ENCODE measurements at regions not wholly inside any gene's neighbourhood (a gene's known extent, or its start where the extent isn't known, plus 50 kb on each side); places are given as distances from the start of the nearest gene placed in this dataset.

DNA sequence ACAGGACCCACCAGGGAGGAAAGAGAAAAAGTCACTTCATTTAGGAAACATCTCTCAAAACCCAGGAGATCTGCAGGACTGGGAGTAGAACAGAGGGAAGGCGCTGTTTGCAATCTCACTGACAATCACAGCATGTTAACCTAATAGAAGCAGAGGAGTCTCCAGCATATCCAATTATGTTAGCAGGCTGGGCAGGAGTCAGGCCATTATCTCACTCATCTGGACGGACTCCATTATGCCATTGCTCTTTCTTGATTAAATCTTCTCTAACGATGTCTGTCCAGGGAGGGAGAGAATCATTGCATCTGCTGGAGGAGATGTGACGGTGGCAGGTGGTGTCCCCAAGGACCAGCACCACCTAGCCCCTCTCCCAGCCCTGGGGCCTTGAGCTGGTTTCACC, 203.8 kb upstream of the SFSWAP start:
- TF ChIP-seq, protein P1, sequence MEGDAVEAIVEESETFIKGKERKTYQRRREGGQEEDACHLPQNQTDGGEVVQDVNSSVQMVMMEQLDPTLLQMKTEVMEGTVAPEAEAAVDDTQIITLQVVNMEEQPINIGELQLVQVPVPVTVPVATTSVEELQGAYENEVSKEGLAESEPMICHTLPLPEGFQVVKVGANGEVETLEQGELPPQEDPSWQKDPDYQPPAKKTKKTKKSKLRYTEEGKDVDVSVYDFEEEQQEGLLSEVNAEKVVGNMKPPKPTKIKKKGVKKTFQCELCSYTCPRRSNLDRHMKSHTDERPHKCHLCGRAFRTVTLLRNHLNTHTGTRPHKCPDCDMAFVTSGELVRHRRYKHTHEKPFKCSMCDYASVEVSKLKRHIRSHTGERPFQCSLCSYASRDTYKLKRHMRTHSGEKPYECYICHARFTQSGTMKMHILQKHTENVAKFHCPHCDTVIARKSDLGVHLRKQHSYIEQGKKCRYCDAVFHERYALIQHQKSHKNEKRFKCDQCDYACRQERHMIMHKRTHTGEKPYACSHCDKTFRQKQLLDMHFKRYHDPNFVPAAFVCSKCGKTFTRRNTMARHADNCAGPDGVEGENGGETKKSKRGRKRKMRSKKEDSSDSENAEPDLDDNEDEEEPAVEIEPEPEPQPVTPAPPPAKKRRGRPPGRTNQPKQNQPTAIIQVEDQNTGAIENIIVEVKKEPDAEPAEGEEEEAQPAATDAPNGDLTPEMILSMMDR (IDR thresholded peaks at IDR 0.05), result no peak
- no peaks in the 10 kb centered on the region for H3K4me1 ChIP-seq
- ATAC-seq, result no peak
- H3K36me3 ChIP-seq (ENCODE audit: insufficient read depth in 1 of 2, low read depth in 1 of 2), result no peaks in the 10 kb centered on the region
- 50 to 60% (median 57%) methylated on average over 4 of the region's 4 CpGs for WGBS, 3 donors
- peaks cover 0 to 7% (median 0%) of the 10 kb centered on the region in 3 donors for H3K27me3 ChIP-seq (ENCODE audit: insufficient read depth in 3 of 3, low read length in 2 of 3)
- no peaks in the 10 kb centered on the region for H3K9me3 ChIP-seq
- intact Hi-C loops (cut with DNase I), result no loop called here
- no peak overlapping the region for H3K4me3 ChIP-seq
- no peak overlapping the region for H3K27ac ChIP-seq
- no peak for DNase-seq

DNA sequence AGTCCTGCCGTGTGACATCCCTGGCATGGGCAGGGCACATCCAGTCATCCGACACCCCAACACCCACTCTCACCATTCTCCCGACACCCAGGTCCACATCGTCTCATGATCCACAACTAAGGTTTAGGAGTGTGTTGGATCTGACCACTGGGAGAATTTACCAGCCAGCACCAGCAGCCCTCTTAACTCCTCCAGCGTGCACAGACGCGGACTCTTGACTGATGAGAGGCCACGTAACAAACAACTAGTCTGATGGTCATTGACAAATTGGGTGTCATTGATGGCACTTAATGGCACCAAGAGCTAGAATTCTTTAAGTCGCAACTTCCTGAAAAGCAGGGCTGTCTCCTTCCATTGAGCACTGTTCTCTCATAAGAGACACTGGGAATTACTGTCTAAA, 203.0 kb upstream of the SFSWAP start:
- no peaks in the 10 kb centered on the region for H3K4me1 ChIP-seq
- H3K9me3 ChIP-seq, result no peaks in the 10 kb centered on the region
- 63 to 69% (median 68%) methylated on average over 9 of the region's 9 CpGs for WGBS, 3 donors
- ATAC-seq (no peak), DNase-seq (no peak)
- H3K36me3 ChIP-seq (ENCODE audit: insufficient read depth in 1 of 2, low read depth in 1 of 2), result no peaks in the 10 kb centered on the region
- intact Hi-C loops (cut with DNase I), result no loop called here
- H3K27ac ChIP-seq, result no peak overlapping the region
- TF ChIP-seq, protein P1 (IDR thresholded peaks at IDR 0.05), result no peak
- H3K4me3 ChIP-seq, result no peak overlapping the region
- peaks cover 0 to 7% (median 0%) of the 10 kb centered on the region in 3 donors for H3K27me3 ChIP-seq (ENCODE audit: insufficient read depth in 3 of 3, low read length in 2 of 3)

DNA sequence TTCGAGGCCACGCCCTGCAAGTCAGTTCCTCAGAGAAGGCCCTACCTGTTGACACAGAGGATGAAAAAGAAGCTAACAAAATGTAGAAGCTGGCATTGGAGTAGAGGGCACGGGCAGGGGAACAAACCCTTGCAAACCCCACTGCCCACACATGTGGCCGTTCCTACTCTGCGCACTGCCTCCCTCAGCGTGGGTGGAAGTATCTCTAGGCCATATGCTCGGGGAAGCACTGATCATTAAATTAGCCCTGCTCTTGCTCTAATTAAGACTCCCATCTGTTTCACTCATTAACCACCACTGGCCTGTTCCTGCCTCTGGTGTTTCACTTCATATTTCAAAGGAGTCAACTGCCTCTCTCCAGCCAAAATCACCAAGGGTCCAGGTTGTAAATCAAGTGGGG, 201.2 kb upstream of the SFSWAP start:
- H3K4me1 ChIP-seq, result no peaks in the 10 kb centered on the region
- intact Hi-C loops (cut with DNase I), result no loop called here
- H3K36me3 ChIP-seq (ENCODE audit: insufficient read depth in 1 of 2, low read depth in 1 of 2), result no peaks in the 10 kb centered on the region
- WGBS, 3 donors, result 61 to 79% (median 73%) methylated on average over 7 of the region's 7 CpGs
- DNase-seq, result no peak
- H3K27ac ChIP-seq, result no peak overlapping the region
- TF ChIP-seq, protein P1 (IDR thresholded peaks at IDR 0.05), result no peak
- no peak overlapping the region for H3K4me3 ChIP-seq
- no peaks in the 10 kb centered on the region for H3K9me3 ChIP-seq
- no peak for ATAC-seq
- H3K27me3 ChIP-seq (ENCODE audit: insufficient read depth in 3 of 3, low read length in 2 of 3), result peaks cover 0 to 7% (median 1%) of the 10 kb centered on the region in 3 donors

DNA sequence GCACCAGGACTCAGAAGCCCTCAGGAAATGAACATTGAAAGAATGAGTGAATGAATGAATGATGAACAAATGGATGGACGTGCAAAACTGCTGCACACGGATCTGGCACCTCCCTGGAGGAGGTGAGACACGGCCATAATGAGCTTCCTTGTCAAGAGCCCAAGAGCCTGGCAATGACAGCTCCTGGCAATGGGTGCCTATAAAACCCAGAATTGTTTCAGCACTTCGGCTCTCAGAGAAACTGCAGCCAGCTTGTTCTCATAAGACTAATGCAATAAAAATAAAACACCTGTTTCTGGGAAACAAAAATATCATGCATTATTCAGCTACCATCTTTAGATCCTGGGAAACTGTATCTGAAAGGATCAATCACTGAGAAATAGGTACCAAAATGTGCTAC, 200.5 kb upstream of the SFSWAP start:
- Histone ChIP-seq H3K27me3 (ENCODE audit: insufficient read depth in 3 of 3, low read length in 2 of 3) (peaks cover 0 to 7% (median 2%) of the 10 kb centered on the region in 3 donors), H3K36me3 (ENCODE audit: insufficient read depth in 1 of 2, low read depth in 1 of 2) (no peaks in the 10 kb centered on the region), H3K4me3 (no peak overlapping the region), H3K27ac (no peak overlapping the region), H3K9me3 (no peaks in the 10 kb centered on the region), H3K4me1 (no peaks in the 10 kb centered on the region)
- DNase-seq (no peak), ATAC-seq (no peak)
- WGBS, 3 donors, result 21 to 38% (median 22%) methylated on average over 4 of the region's 4 CpGs
- intact Hi-C loops (cut with DNase I), result no loop called here
- TF ChIP-seq, protein P1 (IDR thresholded peaks at IDR 0.05), result no peak

DNA sequence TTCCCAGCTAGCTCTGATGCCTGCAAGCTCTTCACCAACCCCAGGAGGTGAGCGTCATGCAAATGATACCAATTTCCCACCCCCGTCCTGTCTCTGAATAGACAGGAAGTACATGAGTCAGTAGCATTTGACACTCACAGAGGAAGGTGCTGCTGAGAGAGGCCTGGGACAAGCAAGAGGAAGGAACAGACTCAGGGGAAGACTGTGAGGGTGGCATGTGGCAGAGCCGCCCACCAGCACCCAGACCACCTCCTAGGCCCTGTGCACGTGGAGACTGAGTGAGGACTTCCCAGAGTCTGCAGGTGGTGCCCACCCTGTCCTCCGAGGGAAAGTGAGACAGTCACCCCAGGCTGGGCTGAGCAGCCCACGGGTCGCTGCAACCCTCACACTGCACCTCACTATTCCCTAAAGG, 199.5 kb upstream of the SFSWAP start:
- WGBS, 3 donors, result 53 to 81% (median 67%) methylated on average over 7 of the region's 7 CpGs
- H3K27me3 ChIP-seq (ENCODE audit: insufficient read depth in 3 of 3, low read length in 2 of 3), result peaks cover 0 to 7% (median 2%) of the 10 kb centered on the region in 3 donors
- intact Hi-C loops (cut with DNase I), result no loop called here
- no peak overlapping the region for H3K4me3 ChIP-seq
- H3K27ac ChIP-seq, result no peak overlapping the region
- no peaks in the 10 kb centered on the region for H3K36me3 ChIP-seq (ENCODE audit: insufficient read depth in 1 of 2, low read depth in 1 of 2)
- DNase-seq (no peak), ATAC-seq (no peak)
- no peaks in the 10 kb centered on the region for H3K9me3 ChIP-seq
- TF ChIP-seq, protein P1 (IDR thresholded peaks at IDR 0.05), result no peak
- H3K4me1 ChIP-seq, result no peaks in the 10 kb centered on the region

All from psoas muscle (tissue), 7 donors.